SK-N-MC (cell line): ENCODE measurements at regions not wholly inside any gene's neighbourhood (a gene's known extent, or its start where the extent isn't known, plus 50 kb on each side); places are given as distances from the start of the nearest gene placed in this dataset.

ENCODE experiments used
- EZH2 ChIP-seq: fragments of 200-600 bp; sonication (generic); IDR thresholded peaks from one replicate; pipeline ENCODE4 v1.6.1; 2017; ENCODE audit warnings: antibody characterized with exemption
- FOXP2 ChIP-seq: optimal IDR thresholded peaks from 2 replicates; pipeline ENCODE3; 2011; ENCODE audit warnings: mild to moderate bottlenecking, moderate library complexity; ENCODE audit not compliant: insufficient read depth; ENCODE audit errors: extremely low read length, control extremely low read depth
- POLR2AphosphoS5 ChIP-seq: IDR thresholded peaks from 2 replicates; pipeline ENCODE4 v1.6.1; 2012; ENCODE audit warnings: mild to moderate bottlenecking, low read depth, low read length, borderline replicate concordance

DNA sequence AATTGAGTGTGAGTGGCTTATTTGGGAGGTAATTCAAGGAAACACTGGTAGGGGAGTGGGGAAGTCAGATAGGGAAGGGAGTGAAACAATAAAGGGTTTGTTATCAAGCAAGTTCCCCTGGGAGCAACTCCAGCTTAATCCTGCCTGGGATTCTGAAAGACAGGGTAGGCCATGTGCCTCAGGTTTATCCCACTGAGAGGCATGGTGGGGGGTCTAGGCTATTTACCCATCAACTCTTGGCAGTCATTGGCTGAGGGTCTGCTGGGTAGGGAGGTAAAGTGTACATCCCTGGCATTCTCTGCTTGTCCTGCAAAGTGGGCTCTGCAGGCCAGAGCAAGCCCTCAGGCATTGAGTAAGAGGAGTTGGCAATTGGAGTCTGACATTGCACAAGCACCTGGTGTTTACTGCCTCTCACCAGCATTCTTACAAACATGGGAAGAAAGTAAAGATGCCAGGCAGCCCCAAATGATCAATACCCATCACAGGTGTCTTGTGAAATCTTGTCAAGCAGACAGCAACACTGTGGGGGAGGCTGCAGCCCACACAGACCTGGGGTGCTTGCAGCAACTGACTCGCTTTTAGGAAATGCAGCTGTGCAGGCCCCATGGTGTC is 169.3 kb downstream of the KTN1 start:
- no peak for TF ChIP-seq EZH2
- TF ChIP-seq POLR2AphosphoS5, result no peak
- no peak for TF ChIP-seq FOXP2
